ENCODE measurements at regions not wholly inside any gene's neighbourhood (a gene's known extent, or its start where the extent isn't known, plus 50 kb on each side); places are given as distances from the start of the nearest gene placed in this dataset.

DNA sequence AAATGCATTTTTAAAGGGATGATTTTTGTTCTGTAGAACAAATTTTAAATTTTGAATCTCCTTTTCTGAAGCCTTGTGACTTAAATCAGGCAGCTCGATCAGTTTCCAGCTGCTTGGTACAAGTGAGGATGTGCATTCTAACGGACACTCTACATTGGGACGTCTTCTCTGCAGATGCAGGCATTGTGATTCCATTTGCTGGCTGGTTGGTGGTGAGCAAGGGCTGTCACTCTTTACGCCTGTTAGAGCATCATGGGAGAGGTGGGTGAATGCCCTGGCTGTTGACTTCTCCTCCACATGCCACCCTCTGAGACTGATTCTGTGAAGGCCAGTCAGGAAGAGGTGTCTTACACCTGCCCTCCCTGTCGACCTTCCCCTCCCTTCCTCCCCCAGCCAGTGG is 240.5 kb upstream of the RNF32 start:
- peaks cover 0 to 18% of the 10 kb centered on the region in 2 experiments; a peak in 2 of 5 replicates for H3K27me3 ChIP-seq (ENCODE audit: control insufficient read depth in 1 of 2, insufficient read depth in 2 of 2, low read length in 2 of 2)
- H3K4me2 ChIP-seq (ENCODE audit: low read depth, low read length), result no peak overlapping the region
- TF ChIP-seq PLRG1 (conservative IDR thresholded peaks at IDR 0.05), result no peak
- TF ChIP-seq RARG (CRISPR knock-in tag; IDR thresholded peaks at IDR 0.05; ENCODE audit: low read depth), result no peak
- TF ChIP-seq ZNF549 (CRISPR knock-in tag; IDR thresholded peaks at IDR 0.05), result no peak
- no peak for TF ChIP-seq ZNF12 (CRISPR knock-in tag; IDR thresholded peaks at IDR 0.05)
- no peak overlapping the region for H3K4me3 ChIP-seq (replicated peaks in 1 of 3; ENCODE audit: insufficient read depth in 1 of 3, low read depth in 2 of 3, low read length in 3 of 3)
- 25% methylated on average over 4 of the region's 5 CpGs for WGBS (ENCODE audit: low lambda C conversion rate)
- no peaks in the 10 kb centered on the region for H3K36me3 ChIP-seq (replicated peaks in 1 of 2; ENCODE audit: control insufficient read depth in 1 of 2, insufficient read depth in 2 of 2, low read length in 2 of 2)
- POLR2A ChIA-PET, result no interaction called here
- no peaks in the 10 kb centered on the region for H4K20me1 ChIP-seq (ENCODE audit: insufficient read depth, low read length)
- BruUV-seq (replicated peaks), result no TSS peak
- no peak overlapping the region for H3K27ac ChIP-seq (ENCODE audit: extremely low read length, insufficient read depth, low read length)
- no peak overlapping the region for H2AFZ ChIP-seq (ENCODE audit: low read length)
- H3K9ac ChIP-seq (ENCODE audit: insufficient read depth, low read depth, low read length), result no peak overlapping the region
- FAIRE-seq (no peak), ATAC-seq (no peak), DNase-seq (ENCODE audit: low spot score) (no peak)
- H3K4me1 ChIP-seq (ENCODE audit: insufficient read depth, low read length), result no peaks in the 10 kb centered on the region
- H3K9me3 ChIP-seq (ENCODE audit: low read length), result no peaks in the 10 kb centered on the region
- intact Hi-C loops (cut with micrococcal nuclease; ENCODE audit: unreplicated experiment) (no loop called here), in situ Hi-C loops (cut with HindIII; ENCODE audit: extremely low pct_ligation_motif_present, low pct_unique_long_range_greater_than_20kb) (no loop called here)
- CTCF ChIA-PET (ENCODE audit: low intra/inter-chr PET ratio, low total read pairs), result no interaction called here
- no peaks in the 10 kb centered on the region for H3K79me2 ChIP-seq (ENCODE audit: insufficient read depth, low read length)

DNA sequence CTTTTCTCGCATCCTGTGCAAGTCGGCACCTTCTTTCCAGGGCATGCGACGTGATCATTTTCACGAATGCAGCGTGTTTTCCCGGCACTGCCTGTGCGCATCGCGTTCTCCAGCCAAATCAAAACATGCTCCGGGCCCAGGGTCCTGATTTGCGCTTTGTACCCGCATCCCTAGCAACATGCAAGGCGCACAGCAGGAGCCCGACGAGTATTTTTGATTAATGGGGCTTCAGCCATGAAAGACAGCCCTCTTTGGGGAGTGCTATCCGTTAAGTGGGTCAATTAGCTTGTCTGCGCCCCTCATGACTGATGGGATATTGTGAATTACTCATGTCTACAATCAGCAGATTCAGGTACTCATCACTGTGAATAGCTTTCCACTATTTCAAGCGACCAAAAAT is 243.3 kb upstream of the RNF32 start:
- FAIRE-seq (no peak), ATAC-seq (no peak), DNase-seq (ENCODE audit: low spot score) (no peak)
- H3K9ac ChIP-seq (ENCODE audit: insufficient read depth, low read depth, low read length), result no peak overlapping the region
- no peak overlapping the region for H2AFZ ChIP-seq (ENCODE audit: low read length)
- no peaks in the 10 kb centered on the region for H3K9me3 ChIP-seq (ENCODE audit: low read length)
- intact Hi-C loops (cut with micrococcal nuclease; ENCODE audit: unreplicated experiment) (no loop called here), in situ Hi-C loops (cut with HindIII; ENCODE audit: extremely low pct_ligation_motif_present, low pct_unique_long_range_greater_than_20kb) (no loop called here)
- no peaks in the 10 kb centered on the region for H3K79me2 ChIP-seq (ENCODE audit: insufficient read depth, low read length)
- H3K36me3 ChIP-seq (replicated peaks in 1 of 2; ENCODE audit: control insufficient read depth in 1 of 2, insufficient read depth in 2 of 2, low read length in 2 of 2), result no peaks in the 10 kb centered on the region
- BruUV-seq (replicated peaks), result no TSS peak
- no peak overlapping the region for H3K27ac ChIP-seq (ENCODE audit: extremely low read length, insufficient read depth, low read length)
- no peak overlapping the region for H3K4me3 ChIP-seq (replicated peaks in 1 of 3; ENCODE audit: insufficient read depth in 1 of 3, low read depth in 2 of 3, low read length in 3 of 3)
- no peaks in the 10 kb centered on the region for H3K4me1 ChIP-seq (ENCODE audit: insufficient read depth, low read length)
- WGBS (ENCODE audit: low lambda C conversion rate), result 39% methylated on average over 19 of the region's 19 CpGs
- POLR2A ChIA-PET, result no interaction called here
- peaks cover 0 to 18% of the 10 kb centered on the region in 2 experiments; a peak in 2 of 5 replicates for H3K27me3 ChIP-seq (ENCODE audit: control insufficient read depth in 1 of 2, insufficient read depth in 2 of 2, low read length in 2 of 2)
- no peaks in the 10 kb centered on the region for H4K20me1 ChIP-seq (ENCODE audit: insufficient read depth, low read length)
- CTCF ChIA-PET (ENCODE audit: low intra/inter-chr PET ratio, low total read pairs), result no interaction called here
- H3K4me2 ChIP-seq (ENCODE audit: low read depth, low read length), result no peak overlapping the region
- TF ChIP-seq ATRX (CRISPR knock-in tag; IDR thresholded peaks at IDR 0.05; ENCODE audit: borderline replicate concordance), result no peak
- TF ChIP-seq, protein P1, sequence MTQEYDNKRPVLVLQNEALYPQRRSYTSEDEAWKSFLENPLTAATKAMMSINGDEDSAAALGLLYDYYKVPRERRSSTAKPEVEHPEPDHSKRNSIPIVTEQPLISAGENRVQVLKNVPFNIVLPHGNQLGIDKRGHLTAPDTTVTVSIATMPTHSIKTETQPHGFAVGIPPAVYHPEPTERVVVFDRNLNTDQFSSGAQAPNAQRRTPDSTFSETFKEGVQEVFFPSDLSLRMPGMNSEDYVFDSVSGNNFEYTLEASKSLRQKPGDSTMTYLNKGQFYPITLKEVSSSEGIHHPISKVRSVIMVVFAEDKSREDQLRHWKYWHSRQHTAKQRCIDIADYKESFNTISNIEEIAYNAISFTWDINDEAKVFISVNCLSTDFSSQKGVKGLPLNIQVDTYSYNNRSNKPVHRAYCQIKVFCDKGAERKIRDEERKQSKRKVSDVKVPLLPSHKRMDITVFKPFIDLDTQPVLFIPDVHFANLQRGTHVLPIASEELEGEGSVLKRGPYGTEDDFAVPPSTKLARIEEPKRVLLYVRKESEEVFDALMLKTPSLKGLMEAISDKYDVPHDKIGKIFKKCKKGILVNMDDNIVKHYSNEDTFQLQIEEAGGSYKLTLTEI (CRISPR knock-in tag; conservative IDR thresholded peaks at IDR 0.05), result no peak
- TF ChIP-seq, protein P2, sequence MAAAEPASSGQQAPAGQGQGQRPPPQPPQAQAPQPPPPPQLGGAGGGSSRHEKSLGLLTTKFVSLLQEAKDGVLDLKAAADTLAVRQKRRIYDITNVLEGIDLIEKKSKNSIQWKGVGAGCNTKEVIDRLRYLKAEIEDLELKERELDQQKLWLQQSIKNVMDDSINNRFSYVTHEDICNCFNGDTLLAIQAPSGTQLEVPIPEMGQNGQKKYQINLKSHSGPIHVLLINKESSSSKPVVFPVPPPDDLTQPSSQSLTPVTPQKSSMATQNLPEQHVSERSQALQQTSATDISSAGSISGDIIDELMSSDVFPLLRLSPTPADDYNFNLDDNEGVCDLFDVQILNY (CRISPR knock-in tag; conservative IDR thresholded peaks at IDR 0.05), result no peak
- TF ChIP-seq, protein P3, sequence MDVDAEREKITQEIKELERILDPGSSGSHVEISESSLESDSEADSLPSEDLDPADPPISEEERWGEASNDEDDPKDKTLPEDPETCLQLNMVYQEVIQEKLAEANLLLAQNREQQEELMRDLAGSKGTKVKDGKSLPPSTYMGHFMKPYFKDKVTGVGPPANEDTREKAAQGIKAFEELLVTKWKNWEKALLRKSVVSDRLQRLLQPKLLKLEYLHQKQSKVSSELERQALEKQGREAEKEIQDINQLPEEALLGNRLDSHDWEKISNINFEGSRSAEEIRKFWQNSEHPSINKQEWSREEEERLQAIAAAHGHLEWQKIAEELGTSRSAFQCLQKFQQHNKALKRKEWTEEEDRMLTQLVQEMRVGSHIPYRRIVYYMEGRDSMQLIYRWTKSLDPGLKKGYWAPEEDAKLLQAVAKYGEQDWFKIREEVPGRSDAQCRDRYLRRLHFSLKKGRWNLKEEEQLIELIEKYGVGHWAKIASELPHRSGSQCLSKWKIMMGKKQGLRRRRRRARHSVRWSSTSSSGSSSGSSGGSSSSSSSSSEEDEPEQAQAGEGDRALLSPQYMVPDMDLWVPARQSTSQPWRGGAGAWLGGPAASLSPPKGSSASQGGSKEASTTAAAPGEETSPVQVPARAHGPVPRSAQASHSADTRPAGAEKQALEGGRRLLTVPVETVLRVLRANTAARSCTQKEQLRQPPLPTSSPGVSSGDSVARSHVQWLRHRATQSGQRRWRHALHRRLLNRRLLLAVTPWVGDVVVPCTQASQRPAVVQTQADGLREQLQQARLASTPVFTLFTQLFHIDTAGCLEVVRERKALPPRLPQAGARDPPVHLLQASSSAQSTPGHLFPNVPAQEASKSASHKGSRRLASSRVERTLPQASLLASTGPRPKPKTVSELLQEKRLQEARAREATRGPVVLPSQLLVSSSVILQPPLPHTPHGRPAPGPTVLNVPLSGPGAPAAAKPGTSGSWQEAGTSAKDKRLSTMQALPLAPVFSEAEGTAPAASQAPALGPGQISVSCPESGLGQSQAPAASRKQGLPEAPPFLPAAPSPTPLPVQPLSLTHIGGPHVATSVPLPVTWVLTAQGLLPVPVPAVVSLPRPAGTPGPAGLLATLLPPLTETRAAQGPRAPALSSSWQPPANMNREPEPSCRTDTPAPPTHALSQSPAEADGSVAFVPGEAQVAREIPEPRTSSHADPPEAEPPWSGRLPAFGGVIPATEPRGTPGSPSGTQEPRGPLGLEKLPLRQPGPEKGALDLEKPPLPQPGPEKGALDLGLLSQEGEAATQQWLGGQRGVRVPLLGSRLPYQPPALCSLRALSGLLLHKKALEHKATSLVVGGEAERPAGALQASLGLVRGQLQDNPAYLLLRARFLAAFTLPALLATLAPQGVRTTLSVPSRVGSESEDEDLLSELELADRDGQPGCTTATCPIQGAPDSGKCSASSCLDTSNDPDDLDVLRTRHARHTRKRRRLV (CRISPR knock-in tag; IDR thresholded peaks at IDR 0.05), result no peak
- TF ChIP-seq, protein P4, sequence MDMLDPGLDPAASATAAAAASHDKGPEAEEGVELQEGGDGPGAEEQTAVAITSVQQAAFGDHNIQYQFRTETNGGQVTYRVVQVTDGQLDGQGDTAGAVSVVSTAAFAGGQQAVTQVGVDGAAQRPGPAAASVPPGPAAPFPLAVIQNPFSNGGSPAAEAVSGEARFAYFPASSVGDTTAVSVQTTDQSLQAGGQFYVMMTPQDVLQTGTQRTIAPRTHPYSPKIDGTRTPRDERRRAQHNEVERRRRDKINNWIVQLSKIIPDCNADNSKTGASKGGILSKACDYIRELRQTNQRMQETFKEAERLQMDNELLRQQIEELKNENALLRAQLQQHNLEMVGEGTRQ (IDR thresholded peaks at IDR 0.05; ENCODE audit: low read depth, low read length), result no peak
- TF ChIP-seq, protein P4 (CRISPR knock-in tag; IDR thresholded peaks at IDR 0.05; ENCODE audit: borderline replicate concordance), result no peak

Data from HepG2 (cell line).